Peyer's patch (tissue), 4 donors: ENCODE measurements at regions not wholly inside any gene's neighbourhood (a gene's known extent, or its start where the extent isn't known, plus 50 kb on each side); places are given as distances from the start of the nearest gene placed in this dataset.

Experiments
- POLR2A ChIP-seq, 2 donors: fragments of 450-650 bp; IDR thresholded peaks; one replicate each; pipeline ENCODE4 v1.5.1; 2017; ENCODE audit warnings: antibody characterized with exemption in 2 of 2, mild to moderate bottlenecking in 2 of 2, moderate library complexity in 2 of 2
- TF ChIP-seq, protein P1 (sequence below), 6 experiments: fragments of 450-650 bp in 4 of 6; fragments of 200-600 bp in 2 of 6; sonication (generic) in 1 of 6; IDR thresholded peaks; one replicate each; pipeline ENCODE4 v1.5.1; 2017 to 2019; ENCODE audit warnings: antibody characterized with exemption in 6 of 6, mild to moderate bottlenecking in 3 of 6, moderate library complexity in 1 of 6

DNA sequence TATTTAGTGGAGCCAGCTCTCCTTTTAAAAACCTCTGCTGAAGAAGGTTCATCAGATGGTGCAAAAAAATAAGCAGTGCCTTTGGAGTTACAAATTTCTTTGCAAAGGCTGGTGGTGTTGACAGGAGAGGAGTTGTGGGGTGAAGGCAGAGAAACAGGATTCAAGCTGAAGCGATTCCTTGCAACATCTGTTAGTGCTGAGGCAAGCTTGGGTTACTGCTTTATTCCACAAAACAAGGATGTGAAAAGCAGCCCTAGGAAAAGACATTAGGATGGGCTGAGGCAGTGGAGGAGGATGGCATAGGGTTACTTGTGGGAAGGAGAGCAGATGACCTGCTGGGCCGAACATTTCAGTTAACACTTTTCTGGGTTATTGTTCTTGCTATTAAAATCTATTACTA lies 390.7 kb downstream of the DLEU7 start:
- no peak for TF ChIP-seq POLR2A (IDR thresholded peaks at IDR 0.05)
- TF ChIP-seq, protein P1, sequence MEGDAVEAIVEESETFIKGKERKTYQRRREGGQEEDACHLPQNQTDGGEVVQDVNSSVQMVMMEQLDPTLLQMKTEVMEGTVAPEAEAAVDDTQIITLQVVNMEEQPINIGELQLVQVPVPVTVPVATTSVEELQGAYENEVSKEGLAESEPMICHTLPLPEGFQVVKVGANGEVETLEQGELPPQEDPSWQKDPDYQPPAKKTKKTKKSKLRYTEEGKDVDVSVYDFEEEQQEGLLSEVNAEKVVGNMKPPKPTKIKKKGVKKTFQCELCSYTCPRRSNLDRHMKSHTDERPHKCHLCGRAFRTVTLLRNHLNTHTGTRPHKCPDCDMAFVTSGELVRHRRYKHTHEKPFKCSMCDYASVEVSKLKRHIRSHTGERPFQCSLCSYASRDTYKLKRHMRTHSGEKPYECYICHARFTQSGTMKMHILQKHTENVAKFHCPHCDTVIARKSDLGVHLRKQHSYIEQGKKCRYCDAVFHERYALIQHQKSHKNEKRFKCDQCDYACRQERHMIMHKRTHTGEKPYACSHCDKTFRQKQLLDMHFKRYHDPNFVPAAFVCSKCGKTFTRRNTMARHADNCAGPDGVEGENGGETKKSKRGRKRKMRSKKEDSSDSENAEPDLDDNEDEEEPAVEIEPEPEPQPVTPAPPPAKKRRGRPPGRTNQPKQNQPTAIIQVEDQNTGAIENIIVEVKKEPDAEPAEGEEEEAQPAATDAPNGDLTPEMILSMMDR (IDR thresholded peaks at IDR 0.05), result no peak
